GM18508 (cell line): ENCODE measurements at regions not wholly inside any gene's neighbourhood (a gene's known extent, or its start where the extent isn't known, plus 50 kb on each side); places are given as distances from the start of the nearest gene placed in this dataset.

ENCODE experiments used
- ATAC-seq: cut with Tn5 transposase; IDR thresholded peaks from one replicate; pipeline ENCODE4 v1.9.1; 2021; ENCODE audit warnings: moderate number of reproducible peaks; ENCODE audit not compliant: insufficient read depth, unreplicated experiment

- no peak for ATAC-seq
Measured at GRCh38 chr1:244187310-244187709, 136.2 kb downstream of the ZBTB18 start.

GRCh38 chr1:244191581-244191980 lies 140.5 kb downstream of the ZBTB18 start:
- ATAC-seq, result no peak

GRCh38 chr1:244192325-244192724 lies 141.2 kb downstream of the ZBTB18 start:
- ATAC-seq, result no peak

- no peak for ATAC-seq
Measured at GRCh38 chr1:244196571-244197285, 145.6 kb downstream of the ZBTB18 start.

GRCh38 chr1:244197851-244198375 lies 146.8 kb downstream of the ZBTB18 start:
- no peak for ATAC-seq

GRCh38 chr1:244199902-244200301 lies 148.8 kb downstream of the ZBTB18 start:
- no peak for ATAC-seq

- no peak for ATAC-seq
Measured at GRCh38 chr1:244200596-244200995, 149.5 kb downstream of the ZBTB18 start.

- ATAC-seq, result no peak
Measured at GRCh38 chr1:244201750-244202149, 150.7 kb downstream of the ZBTB18 start.

- no peak for ATAC-seq
Measured at GRCh38 chr1:244204004-244204403, 152.9 kb downstream of the ZBTB18 start.

- no peak for ATAC-seq
Measured at GRCh38 chr1:244205171-244205570, 154.1 kb downstream of the ZBTB18 start.

- no peak for ATAC-seq
Measured at GRCh38 chr1:244205906-244206305, 154.8 kb downstream of the ZBTB18 start.

- ATAC-seq, result no peak
Measured at GRCh38 chr1:244207042-244207934, 156.2 kb downstream of the ZBTB18 start.

- ATAC-seq, result no peak
Measured at GRCh38 chr1:244207935-244208244, 156.8 kb downstream of the ZBTB18 start.

GRCh38 chr1:244209955-244210354 lies 158.9 kb downstream of the ZBTB18 start:
- no peak for ATAC-seq

GRCh38 chr1:244210884-244211558 lies 159.9 kb downstream of the ZBTB18 start:
- no peak for ATAC-seq

- ATAC-seq, result no peak
Measured at GRCh38 chr1:244211559-244211944, 160.5 kb downstream of the ZBTB18 start.

GRCh38 chr1:244212219-244212618 lies 161.1 kb downstream of the ZBTB18 start:
- no peak for ATAC-seq

- no peak for ATAC-seq
Measured at GRCh38 chr1:244212797-244213475, 161.9 kb downstream of the ZBTB18 start.

GRCh38 chr1:244214009-244214967 lies 163.2 kb downstream of the ZBTB18 start:
- ATAC-seq, result no peak
